GM12878 (cell line): ENCODE measurements at regions not wholly inside any gene's neighbourhood (a gene's known extent, or its start where the extent isn't known, plus 50 kb on each side); places are given as distances from the start of the nearest gene placed in this dataset.

Experiments
- ATAC-seq: fragments of 200-7000 bp; cut with Tn5 transposase; 3 replicates; pipeline ENCODE4 v1.9.1; 2020; ENCODE audit warnings: mild to moderate bottlenecking, moderate library complexity
- BruUV-seq: library from RNA; stranded (reverse); fragments of 400-500 nt; replicated peaks from 2 replicates; lab custom pipeline; 2021; lab: Mats Ljungman, UMichigan
- CTCF ChIA-PET: fragments of 300-600 bp; sonication (Branson Sonifier 250); formaldehyde crosslinking; extraction: SDS; loops from one replicate; lab custom pipeline; 2021; ENCODE audit warnings: inconsistent platforms; lab: Yijun Ruan, JAX
- POLR2A ChIA-PET: fragments of 350-600 bp; formaldehyde crosslinking; extraction: SDS; loops from one replicate; lab custom pipeline; 2021; ENCODE audit warnings: inconsistent platforms; lab: Charles Lee
- RAD21 ChIA-PET: fragments of 300-600 bp; sonication (Branson Sonifier 250); formaldehyde crosslinking; loops from one replicate; lab custom pipeline; 2023; ENCODE audit warnings: antibody characterized with exemption; ENCODE audit not compliant: unreplicated experiment; lab: Charles Lee
- SMC1A ChIA-PET: fragments of 300-600 bp; sonication (Branson Sonifier 250); formaldehyde crosslinking; loops from one replicate; lab custom pipeline; 2023; ENCODE audit not compliant: unreplicated experiment, uncharacterized antibody; lab: Charles Lee
- DNase-seq: peaks from one replicate; pipeline ENCODE4 v3.0.0-alpha.2; 2011; ENCODE audit warnings: low read depth, low spot score
- FAIRE-seq: peaks from 3 replicates; lab custom pipeline; 2011; peaks lifted over from hg19 to GRCh38; lab: Jason Lieb, UNC
- H2AFZ ChIP-seq: 2 replicates; pipeline ENCODE4 v1.6.0; 2011; ENCODE audit warnings: low read depth, low read length, control low read depth; ENCODE audit not compliant: control insufficient read depth
- H3K27ac ChIP-seq: 2 replicates; pipeline ENCODE4 v1.5.1; 2011; ENCODE audit warnings: control low read depth; ENCODE audit not compliant: control insufficient read depth, insufficient read depth
- H3K27me3 ChIP-seq, 2 experiments: replicated peaks in 1 of 2; 2 replicates each; pipeline versions ENCODE4 v1.6.0 to v1.6.1; 2011; ENCODE audit warnings: low read length in 1 of 2; ENCODE audit not compliant: control insufficient read depth in 2 of 2, insufficient read depth in 2 of 2
- H3K36me3 ChIP-seq, 2 experiments: 2 replicates each; pipeline ENCODE4 v1.5.1; 2011; ENCODE audit warnings: low read length in 1 of 2; ENCODE audit not compliant: control insufficient read depth in 2 of 2, insufficient read depth in 2 of 2
- H3K4me1 ChIP-seq: 2 replicates; pipeline ENCODE4 v1.6.1; 2011; ENCODE audit warnings: mild to moderate bottlenecking, low read length, moderate library complexity, mixed read lengths; ENCODE audit not compliant: control insufficient read depth, insufficient read depth
- H3K4me2 ChIP-seq: 2 replicates; pipeline ENCODE4 v1.6.0; 2011; ENCODE audit warnings: control low read depth; ENCODE audit not compliant: control insufficient read depth, insufficient read depth
- H3K4me3 ChIP-seq: fragments of 200-600 bp; sonication (generic); 2 replicates; pipeline ENCODE4 v1.5.1; 2016
- H3K79me2 ChIP-seq: 2 replicates; pipeline ENCODE4 v1.6.0; 2011; ENCODE audit warnings: low read length; ENCODE audit not compliant: control insufficient read depth, insufficient read depth
- H3K9ac ChIP-seq: 2 replicates; pipeline ENCODE4 v1.8.0; 2011; ENCODE audit warnings: low read length, control low read depth, mixed read lengths; ENCODE audit not compliant: control insufficient read depth, insufficient read depth
- H3K9me3 ChIP-seq: replicated peaks from 3 replicates; pipeline ENCODE4 v1.5.1; 2011; ENCODE audit warnings: mild to moderate bottlenecking, low read length; ENCODE audit not compliant: control insufficient read depth, insufficient read depth
- H4K20me1 ChIP-seq: 2 replicates; pipeline ENCODE4 v1.6.0; 2011; ENCODE audit not compliant: control insufficient read depth, insufficient read depth
- BRCA1 ChIP-seq: IDR thresholded peaks from 2 replicates; pipeline ENCODE4 v1.6.1; 2011; ENCODE audit warnings: low read depth, low read length, improper control_type of control experiment
- IRF3 ChIP-seq: fragments of 450-650 bp; IDR thresholded peaks from 2 replicates; pipeline ENCODE4 v1.6.1; 2014; ENCODE audit warnings: mild to moderate bottlenecking
- YBX1 ChIP-seq: fragments of 450-650 bp; IDR thresholded peaks from 2 replicates; pipeline ENCODE4 v1.6.1; 2016; ENCODE audit warnings: antibody characterized with exemption
- ZNF687 ChIP-seq: fragments of 450-650 bp; IDR thresholded peaks from 2 replicates; pipeline ENCODE4 v1.6.1; 2017; ENCODE audit warnings: mild to moderate bottlenecking, moderate library complexity
- WGBS: methylation state at CpG from one replicate; pipeline ENCODE4 v1.1.6; 2016; ENCODE audit warnings: low lambda C conversion rate; ENCODE audit not compliant: insufficient replicate concordance, insufficient coverage; ENCODE audit errors: missing lambda C conversion rate; 5-methylcytosine and 5-hydroxymethylcytosine counted together
- in situ Hi-C: fragments of 300-500 bp; cut with MboI; formaldehyde crosslinking; loops from 9 replicates; pipeline ENCODE4 v1.14.3; 2018; ENCODE audit warnings: mixed read lengths
- intact Hi-C: fragments of 100-400 bp; cut with micrococcal nuclease; formaldehyde crosslinking; loops from one replicate; pipeline ENCODE4 v1.14.2; 2022; ENCODE audit not compliant: unreplicated experiment
- TF ChIP-seq, protein P1 (sequence below): IDR thresholded peaks from 2 replicates; pipeline ENCODE4 v1.6.1; 2011; ENCODE audit warnings: mild to moderate bottlenecking, low read depth, low read length, moderate library complexity; ENCODE audit not compliant: insufficient replicate concordance

GRCh38 chr11:71060391-71060791 is 192.0 kb downstream of the SHANK2 start (continued):
- TF ChIP-seq ZNF687 (no peak), BRCA1 (no peak)

GRCh38 chr11:71059662-71060061 is 192.7 kb downstream of the SHANK2 start:
- Histone ChIP-seq H3K9me3 (no peaks in the 10 kb centered on the region), H2AFZ (no peak overlapping the region), H3K4me3 (no peak overlapping the region), H3K27ac (no peak overlapping the region), H3K79me2 (no peaks in the 10 kb centered on the region), H4K20me1 (no peaks in the 10 kb centered on the region), H3K36me3 (no peaks in the 10 kb centered on the region), H3K4me2 (no peak overlapping the region), H3K9ac (no peak overlapping the region), H3K4me1 (no peaks in the 10 kb centered on the region), H3K27me3 (no peaks in the 10 kb centered on the region)
- no peak for ATAC-seq
- no TSS peak for BruUV-seq
- TF ChIP-seq YBX1, result no peak
- TF ChIP-seq, protein P1, sequence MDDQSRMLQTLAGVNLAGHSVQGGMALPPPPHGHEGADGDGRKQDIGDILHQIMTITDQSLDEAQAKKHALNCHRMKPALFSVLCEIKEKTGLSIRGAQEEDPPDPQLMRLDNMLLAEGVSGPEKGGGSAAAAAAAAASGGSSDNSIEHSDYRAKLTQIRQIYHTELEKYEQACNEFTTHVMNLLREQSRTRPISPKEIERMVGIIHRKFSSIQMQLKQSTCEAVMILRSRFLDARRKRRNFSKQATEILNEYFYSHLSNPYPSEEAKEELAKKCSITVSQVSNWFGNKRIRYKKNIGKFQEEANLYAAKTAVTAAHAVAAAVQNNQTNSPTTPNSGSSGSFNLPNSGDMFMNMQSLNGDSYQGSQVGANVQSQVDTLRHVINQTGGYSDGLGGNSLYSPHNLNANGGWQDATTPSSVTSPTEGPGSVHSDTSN, result no peak
- TF ChIP-seq IRF3, result no peak
- POLR2A ChIA-PET, result no interaction called here
- 9% methylated on average over 12 of the region's 12 CpGs for WGBS
- FAIRE-seq, result no peak
- in situ Hi-C loops, result no loop called here
- CTCF ChIA-PET, result no interaction called here
- intact Hi-C loops, result no loop called here
- SMC1A ChIA-PET, result no interaction called here
- no peak for DNase-seq
- RAD21 ChIA-PET, result no interaction called here
